K562 (cell line): ENCODE measurements at regions not wholly inside any gene's neighbourhood (a gene's known extent, or its start where the extent isn't known, plus 50 kb on each side); places are given as distances from the start of the nearest gene placed in this dataset.

Source experiments
- ATAC-seq: fragments of 200-7000 bp; cut with Tn5 transposase; 3 replicates; pipeline ENCODE4 v1.9.1; 2020; ENCODE audit warnings: moderate library complexity
- BruUV-seq: library from RNA; stranded (reverse); fragments of 400-500 nt; replicated peaks from 2 replicates; lab custom pipeline; 2021; lab: Mats Ljungman, UMichigan
- CTCF ChIA-PET: fragments of 300-600 bp; formaldehyde crosslinking; extraction: SDS; loops from one replicate; lab custom pipeline; 2021; ENCODE audit warnings: low intra/inter-chr PET ratio; lab: Yijun Ruan, JAX
- POLR2A ChIA-PET: fragments of 300-600, 350-650 bp; sonication (Branson Sonifier 250); formaldehyde crosslinking; extraction: SDS; loops from one replicate; lab custom pipeline; 2021; ENCODE audit warnings: antibody characterized with exemption, inconsistent platforms; lab: Yijun Ruan, JAX
- DNase-seq, 4 experiments: peaks; one replicate each; pipeline versions ENCODE4 v3.0.0 to v3.0.0-alpha.2; 2011 to 2018; ENCODE audit warnings: low spot score in 3 of 4, mixed read lengths in 3 of 4; ENCODE audit errors: extremely low read depth in 1 of 4
- FAIRE-seq: peaks from 2 replicates; lab custom pipeline; 2011; peaks lifted over from hg19 to GRCh38; lab: Jason Lieb, UNC
- H2AFZ ChIP-seq: 2 replicates; pipeline ENCODE4 v1.6.0; 2011; ENCODE audit warnings: low read depth, low read length, control low read depth, inconsistent platforms
- H3K27ac ChIP-seq: fragments of 200-600 bp; 3 replicates; pipeline ENCODE4 v1.8.0; 2011; ENCODE audit warnings: low read depth, mild to moderate bottlenecking, control low read depth, inconsistent platforms, low read length, moderate library complexity, mixed read lengths; ENCODE audit errors: extremely low read depth
- H3K27me3 ChIP-seq, 2 experiments: fragments of 300-600 bp in 1 of 2; 2 replicates in 1 of 2; 3 replicates in 1 of 2; pipeline versions ENCODE4 v1.6.0 to v1.8.0; 2011; ENCODE audit warnings: inconsistent platforms in 2 of 2, low read length in 2 of 2, mild to moderate bottlenecking in 1 of 2, mixed read lengths in 1 of 2, moderate library complexity in 1 of 2; ENCODE audit not compliant: control insufficient read depth in 2 of 2, insufficient read depth in 2 of 2
- H3K36me3 ChIP-seq: fragments of 300-600 bp; 3 replicates; pipeline ENCODE4 v1.8.0; 2011; ENCODE audit warnings: mild to moderate bottlenecking, low read length, inconsistent platforms; ENCODE audit not compliant: control insufficient read depth, insufficient read depth
- H3K4me1 ChIP-seq, 2 experiments: fragments of 200-600 bp in 1 of 2; replicated peaks in 1 of 2; 2 replicates in 1 of 2; 3 replicates in 1 of 2; pipeline versions ENCODE4 v1.5.1 to v1.8.0; 2011; ENCODE audit warnings: inconsistent platforms in 2 of 2, low read length in 2 of 2, mild to moderate bottlenecking in 1 of 2, mixed read lengths in 1 of 2, moderate library complexity in 1 of 2; ENCODE audit not compliant: control insufficient read depth in 2 of 2, insufficient read depth in 2 of 2
- H3K4me2 ChIP-seq: 2 replicates; pipeline ENCODE4 v1.6.1; 2011; ENCODE audit warnings: low read length, control low read depth, inconsistent platforms, mixed read lengths; ENCODE audit not compliant: insufficient read depth
- H3K4me3 ChIP-seq: fragments of 200-600 bp; sonication (generic), shearing (Covaris generic); 2 replicates; pipeline ENCODE4 v1.5.1; 2016; ENCODE audit warnings: control low read depth, inconsistent platforms
- H3K79me2 ChIP-seq: fragments of 200-600 bp; 3 replicates; pipeline ENCODE4 v1.8.0; 2011; ENCODE audit warnings: low read length, inconsistent platforms; ENCODE audit not compliant: control insufficient read depth, insufficient read depth
- H3K9ac ChIP-seq, 2 experiments: 2 replicates each; pipeline versions ENCODE4 v1.6.0 to v1.6.1; 2011; ENCODE audit warnings: low read depth in 2 of 2, low read length in 2 of 2, control low read depth in 1 of 2, inconsistent platforms in 1 of 2, mild to moderate bottlenecking in 1 of 2, mixed read lengths in 1 of 2; ENCODE audit not compliant: insufficient read depth in 1 of 2
- H3K9me1 ChIP-seq: one replicate; pipeline ENCODE4 v1.6.0; 2011; ENCODE audit warnings: inconsistent platforms, mild to moderate bottlenecking, low read length, moderate library complexity; ENCODE audit not compliant: control insufficient read depth, insufficient read depth
- H3K9me3 ChIP-seq: replicated peaks from 2 replicates; pipeline ENCODE4 v1.5.1; 2011; ENCODE audit warnings: low read depth, low read length, inconsistent platforms; ENCODE audit not compliant: control insufficient read depth, insufficient read depth
- H4K20me1 ChIP-seq: replicated peaks from 2 replicates; pipeline ENCODE4 v1.6.1; 2011; ENCODE audit warnings: low read length, inconsistent platforms, mixed read lengths; ENCODE audit not compliant: control insufficient read depth, insufficient read depth
- CBX2 ChIP-seq: fragments of 200-600 bp; sonication (generic); IDR thresholded peaks from one replicate; pipeline ENCODE4 v1.6.1; 2012; ENCODE audit warnings: mild to moderate bottlenecking, low read length, inconsistent platforms; ENCODE audit not compliant: insufficient read depth, poor library complexity, severe bottlenecking
- DIDO1 ChIP-seq: fragments of 450-650 bp; IDR thresholded peaks from 2 replicates; pipeline ENCODE4 v1.6.1; 2016; ENCODE audit warnings: low read depth, missing biosample characterization, missing genetic modification characterization
- ELF2 ChIP-seq: fragments of 250-450 bp; sonication (Bioruptor Pico); IDR thresholded peaks from 2 replicates; pipeline ENCODE4 v1.5.0; 2021; ENCODE audit warnings: mild to moderate bottlenecking
- EWSR1 ChIP-seq: fragments of 450-650 bp; IDR thresholded peaks from 2 replicates; pipeline ENCODE4 v1.6.1; 2018; ENCODE audit warnings: borderline replicate concordance, mild to moderate bottlenecking, low read depth, moderate library complexity; ENCODE audit not compliant: partially characterized antibody
- GATAD2A ChIP-seq: fragments of 450-650 bp; IDR thresholded peaks from 2 replicates; pipeline ENCODE4 v1.6.1; 2017
- MBD1 ChIP-seq: fragments of 250-450 bp; sonication (Bioruptor Pico); IDR thresholded peaks from 2 replicates; pipeline ENCODE4 v1.8.0; 2022; ENCODE audit warnings: inconsistent platforms
- MED1 ChIP-seq: sonication (generic); formaldehyde crosslinking; IDR thresholded peaks from 2 replicates; pipeline ENCODE4 v1.8.1; 2023; ENCODE audit warnings: missing genetic modification reagents, borderline replicate concordance
- POLR3G ChIP-seq: IDR thresholded peaks from 2 replicates; pipeline ENCODE4 v1.6.1; 2011; ENCODE audit not compliant: insufficient read length, insufficient replicate concordance; ENCODE audit errors: extremely low read depth
- PRMT5 ChIP-seq: sonication (generic); formaldehyde crosslinking; IDR thresholded peaks from 2 replicates; pipeline ENCODE4 v1.5.0; 2020; ENCODE audit warnings: missing genetic modification reagents
- RBBP5 ChIP-seq: fragments of 200-600 bp; sonication (generic); IDR thresholded peaks from 2 replicates; pipeline ENCODE4 v1.6.1; 2012; ENCODE audit warnings: borderline replicate concordance, mild to moderate bottlenecking, low read length, control low read depth, inconsistent platforms; ENCODE audit not compliant: insufficient read depth, poor library complexity, severe bottlenecking
- SMC3 ChIP-seq: conservative IDR thresholded peaks from 2 replicates; pipeline ENCODE4 v1.6.1; 2011; ENCODE audit warnings: low read depth, low read length, improper control_type of control experiment; ENCODE audit not compliant: insufficient read depth
- TEAD2 ChIP-seq: fragments of 450-650 bp; IDR thresholded peaks from 2 replicates; pipeline ENCODE4 v1.6.1; 2016; ENCODE audit warnings: missing genetic modification characterization, control low read depth, missing compliant biosample characterization
- VEZF1 ChIP-seq: fragments of 200-800 bp; sonication (Bioruptor generic); IDR thresholded peaks from 2 replicates; pipeline ENCODE4 v1.6.1; 2017; ENCODE audit warnings: missing genetic modification characterization, missing compliant biosample characterization
- YY1 ChIP-seq, 3 experiments: IDR thresholded peaks; 2 replicates each; pipeline ENCODE4 v1.6.1; 2011; ENCODE audit warnings: low read length in 2 of 3, mild to moderate bottlenecking in 2 of 3, moderate library complexity in 2 of 3, borderline replicate concordance in 1 of 3, control low read depth in 1 of 3, low read depth in 1 of 3; ENCODE audit not compliant: insufficient read depth in 3 of 3, insufficient replicate concordance in 2 of 3, control insufficient read depth in 1 of 3, insufficient read length in 1 of 3; ENCODE audit errors: extremely low read depth in 1 of 3
- ZNF197 ChIP-seq: fragments of 200-800 bp; sonication (Bioruptor generic); IDR thresholded peaks from 2 replicates; pipeline ENCODE4 v1.6.1; 2016; ENCODE audit warnings: low read depth, missing genetic modification characterization, missing compliant biosample characterization
- ZNF384 ChIP-seq: IDR thresholded peaks from 2 replicates; pipeline ENCODE4 v1.6.1; 2012; ENCODE audit warnings: low read depth, low read length, improper control_type of control experiment
- ZNF398 ChIP-seq: fragments of 250-450 bp; sonication (Bioruptor Pico); IDR thresholded peaks from 2 replicates; pipeline ENCODE4 v1.8.0; 2021; ENCODE audit warnings: moderate library complexity, mild to moderate bottlenecking, inconsistent platforms
- ZNF764 ChIP-seq: fragments of 250-450 bp; sonication (Bioruptor Pico); IDR thresholded peaks from 2 replicates; pipeline ENCODE4 v1.4.0; 2020; ENCODE audit warnings: low read depth, mild to moderate bottlenecking, moderate library complexity
- WGBS: fragments of 100-300 bp; shearing (Covaris generic); methylation state at CpG from one replicate; pipeline ENCODE4 v1.1.6; 2016; ENCODE audit warnings: low coverage, mixed read lengths; ENCODE audit not compliant: insufficient coverage; ENCODE audit errors: missing lambda C conversion rate; 5-methylcytosine and 5-hydroxymethylcytosine counted together
- in situ Hi-C: fragments of 300-500 bp; cut with MboI; formaldehyde crosslinking; loops from 4 replicates; pipeline ENCODE4 v1.15.0; 2018; ENCODE audit warnings: inconsistent platforms, mixed read lengths
- intact Hi-C: fragments of 100-400 bp; cut with micrococcal nuclease; formaldehyde crosslinking; loops from 2 replicates; pipeline ENCODE4 v1.14.2; 2022

- no peak overlapping the region for H3K4me3 ChIP-seq
- POLR2A ChIA-PET = interaction anchor here (0.6 kb wide), 1 partner anchor 10 kb away, joined by 3 read pairs; no protein-coding TSS in a partner anchor
- H4K20me1 ChIP-seq = no peaks in the 10 kb centered on the region
- FAIRE-seq (no peak), ATAC-seq (no peak), DNase-seq (no peak)
- peaks cover 0 to 4% of the 10 kb centered on the region in 2 experiments; a peak in 1 of 5 replicates for H3K27me3 ChIP-seq
- intact Hi-C loops (no loop called here), in situ Hi-C loops (no loop called here)
- no peaks in the 10 kb centered on the region for H3K9me1 ChIP-seq
- WGBS = 0% methylated on average over 3 of the region's 3 CpGs
- TF ChIP-seq EWSR1 (no peak), VEZF1 (CRISPR knock-in tag) (no peak), ZNF197 (CRISPR knock-in tag) (no peak), MED1 (CRISPR knock-in tag) (no peak), DIDO1 (tag) (no peak), ZNF764 (CRISPR knock-in tag) (no peak), PRMT5 (CRISPR knock-in tag) (no peak), CBX2 (no peak), YY1 (IDR thresholded peaks at IDR 0.05; ENCODE audit: borderline replicate concordance in 1 of 3, control insufficient read depth in 1 of 3, extremely low read depth in 1 of 3, insufficient read depth in 3 of 3, insufficient read length in 1 of 3, insufficient replicate concordance in 2 of 3, low read depth in 1 of 3, low read length in 2 of 3) (no peak), ZNF398 (CRISPR knock-in tag) (no peak), MBD1 (CRISPR knock-in tag) (no peak), TEAD2 (tag) (no peak), ELF2 (no peak), POLR3G (no peak), RBBP5 (no peak), ZNF384 (no peak), GATAD2A (no peak), SMC3 (no peak)
- no peaks in the 10 kb centered on the region for H3K9me3 ChIP-seq
- CTCF ChIA-PET = no interaction called here
- H3K79me2 ChIP-seq = no peaks in the 10 kb centered on the region
- no peak overlapping the region for H3K27ac ChIP-seq
- no peaks in the 10 kb centered on the region for H3K4me1 ChIP-seq
- no peak overlapping the region for H3K9ac ChIP-seq
- no peaks in the 10 kb centered on the region for H3K36me3 ChIP-seq
- H3K4me2 ChIP-seq = no peak overlapping the region
- H2AFZ ChIP-seq = no peak overlapping the region
- no TSS peak for BruUV-seq
Observed at GRCh38 chr3:134106580-134106979, 76.9 kb upstream of the SLCO2A1 start.
